ENCODE measurements at regions not wholly inside any gene's neighbourhood (a gene's known extent, or its start where the extent isn't known, plus 50 kb on each side); places are given as distances from the start of the nearest gene placed in this dataset.

- TF ChIP-seq CTCF (conservative IDR thresholded peaks at IDR 0.05; ENCODE audit: low read depth, low read length) = no peak
- DNase-seq (ENCODE audit: low read depth) = peak; percentile 21
- H3K4me3 ChIP-seq (ENCODE audit: low read depth, low read length) = no peak overlapping the region
Observed at GRCh38 chr12:67515679-67516340, 132.7 kb upstream of the DYRK2 start.

DNA sequence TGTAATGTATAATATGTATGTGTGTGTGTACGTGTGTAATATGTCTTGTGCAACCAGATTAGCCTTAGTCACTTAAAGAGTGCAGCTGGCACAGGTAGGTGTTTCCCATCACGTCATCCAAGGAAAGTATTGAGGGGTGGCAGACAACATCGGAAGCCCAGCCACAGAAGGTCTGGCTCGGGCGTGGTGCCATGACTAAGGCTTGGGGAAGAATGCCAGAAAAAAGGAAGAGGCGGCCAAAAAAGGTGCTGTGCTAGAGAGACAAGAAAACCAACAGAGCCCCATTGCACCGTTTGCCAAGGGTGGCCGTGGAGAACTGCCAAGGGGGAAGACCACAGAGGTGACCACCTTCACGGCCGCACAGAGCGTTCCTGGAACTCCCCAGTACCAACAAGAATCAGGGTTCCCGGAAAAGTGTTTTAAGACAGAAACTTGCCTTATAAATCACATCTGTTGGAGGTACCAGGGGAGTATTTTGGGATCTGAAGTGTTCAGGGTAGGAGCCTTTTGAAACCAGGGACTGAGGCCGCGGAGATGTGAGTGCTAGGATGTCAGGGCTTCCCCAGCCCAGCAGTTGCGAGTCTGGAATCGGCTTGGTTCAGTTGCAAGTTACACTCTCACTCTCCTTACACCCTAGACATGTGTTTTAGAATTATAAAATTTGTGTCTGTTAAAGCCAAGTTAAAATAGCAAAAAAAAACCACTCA, 131.2 kb upstream of the DYRK2 start:
- DNase-seq (ENCODE audit: low read depth) = no peak
- H3K4me3 ChIP-seq (ENCODE audit: low read depth, low read length) = no peak overlapping the region

GRCh38 chr12:67519484-67520433, 128.8 kb upstream of the DYRK2 start:
- no peak overlapping the region for H3K4me3 ChIP-seq (ENCODE audit: low read depth, low read length)
- DNase-seq (ENCODE audit: low read depth) = no peak
- no peak for TF ChIP-seq CTCF (conservative IDR thresholded peaks at IDR 0.05; ENCODE audit: low read depth, low read length)

More for the DNA sequence above, 131.2 kb upstream of the DYRK2 start:
- TF ChIP-seq CTCF (conservative IDR thresholded peaks at IDR 0.05; ENCODE audit: low read depth, low read length) = no peak

DNA sequence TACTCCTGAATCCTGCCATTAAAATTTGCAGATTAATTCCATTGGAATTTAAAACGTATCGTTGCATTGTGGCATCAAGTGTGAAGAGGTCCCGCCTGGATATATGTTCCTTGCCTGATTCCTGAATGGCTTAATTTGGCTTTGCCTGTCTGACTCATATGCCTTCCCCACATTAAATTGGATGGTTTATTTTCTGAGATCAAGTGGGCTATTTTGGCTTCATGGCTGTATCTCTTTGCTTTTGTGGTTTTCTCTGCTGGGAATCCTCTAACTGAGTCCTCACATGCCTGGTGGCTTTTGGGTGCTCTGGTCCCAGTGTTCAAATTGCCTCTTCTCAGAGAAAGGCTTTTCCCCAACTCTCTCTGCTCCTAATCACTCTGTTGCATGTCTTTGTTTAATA, 127.9 kb upstream of the DYRK2 start:
- H3K4me3 ChIP-seq (ENCODE audit: low read depth, low read length) = no peak overlapping the region
- no peak for TF ChIP-seq CTCF (conservative IDR thresholded peaks at IDR 0.05; ENCODE audit: low read depth, low read length)
- no peak for DNase-seq (ENCODE audit: low read depth)

DNA sequence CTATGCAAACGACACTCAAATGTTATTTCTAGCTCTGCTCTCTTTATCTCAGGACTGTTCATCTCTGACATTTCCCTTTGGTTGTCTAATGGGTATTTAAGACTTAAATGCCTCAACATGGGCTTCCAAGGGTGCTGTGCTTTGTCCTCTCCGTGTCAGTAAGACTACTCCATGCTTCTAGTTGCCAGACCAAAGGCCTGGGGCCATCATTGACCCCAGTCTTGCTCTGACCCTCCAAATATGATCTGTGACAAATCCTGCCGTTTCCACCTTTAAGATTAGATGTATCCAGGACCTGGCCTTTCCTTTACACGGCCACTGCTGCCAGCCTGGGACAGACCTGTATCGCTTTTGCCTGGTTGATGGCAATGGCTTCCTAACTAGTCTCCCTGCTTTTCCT, 126.3 kb upstream of the DYRK2 start:
- no peak for DNase-seq (ENCODE audit: low read depth)
- no peak overlapping the region for H3K4me3 ChIP-seq (ENCODE audit: low read depth, low read length)
- TF ChIP-seq CTCF (conservative IDR thresholded peaks at IDR 0.05; ENCODE audit: low read depth, low read length) = no peak

DNA sequence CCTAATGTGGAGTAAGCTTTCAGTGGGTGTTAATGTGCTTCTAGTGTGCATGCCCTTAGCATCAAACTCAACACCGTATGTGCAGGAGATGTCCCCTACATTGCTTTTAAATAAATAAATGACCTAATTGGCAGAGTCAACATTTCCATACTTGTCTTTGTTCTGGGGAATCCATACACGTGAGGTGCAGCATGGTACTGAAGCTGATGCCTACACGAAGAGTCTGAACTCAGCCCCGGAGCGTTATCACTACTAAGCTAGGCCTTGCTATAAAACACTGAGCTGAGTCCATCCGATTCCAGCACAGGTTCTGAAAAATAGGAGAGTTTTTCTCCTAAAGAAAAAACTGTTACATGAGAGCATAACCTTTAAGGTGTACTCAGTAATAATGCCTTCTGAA, 125.0 kb upstream of the DYRK2 start:
- DNase-seq (ENCODE audit: low read depth) = no peak
- no peak overlapping the region for H3K4me3 ChIP-seq (ENCODE audit: low read depth, low read length)
- TF ChIP-seq CTCF (conservative IDR thresholded peaks at IDR 0.05; ENCODE audit: low read depth, low read length) = no peak

All from choroid plexus epithelial cell (primary cell).